GM10248 (cell line): ENCODE measurements at regions not wholly inside any gene's neighbourhood (a gene's known extent, or its start where the extent isn't known, plus 50 kb on each side); places are given as distances from the start of the nearest gene placed in this dataset.

ENCODE experiments used
- CTCF ChIA-PET: fragments of 300-600 bp; sonication (Branson Sonifier 250); formaldehyde crosslinking; extraction: SDS; loops from one replicate; lab custom pipeline; 2021; ENCODE audit warnings: antibody characterized with exemption; lab: Yijun Ruan, JAX
- POLR2A ChIA-PET: fragments of 350-650 bp; sonication (Branson Sonifier 250); formaldehyde crosslinking; extraction: SDS; loops from one replicate; lab custom pipeline; 2020; ENCODE audit warnings: antibody characterized with exemption; lab: Yijun Ruan, JAX
- DNase-seq: peaks from one replicate; pipeline ENCODE4 v3.0.0; 2012; ENCODE audit errors: extremely low spot score
- TF ChIP-seq, protein P1 (sequence below): IDR thresholded peaks from 2 replicates; pipeline ENCODE4 v1.5.1; 2012; ENCODE audit warnings: mild to moderate bottlenecking, low read depth; ENCODE audit errors: extremely low read depth, missing control alignments, control extremely low read depth

- TF ChIP-seq, protein P1, sequence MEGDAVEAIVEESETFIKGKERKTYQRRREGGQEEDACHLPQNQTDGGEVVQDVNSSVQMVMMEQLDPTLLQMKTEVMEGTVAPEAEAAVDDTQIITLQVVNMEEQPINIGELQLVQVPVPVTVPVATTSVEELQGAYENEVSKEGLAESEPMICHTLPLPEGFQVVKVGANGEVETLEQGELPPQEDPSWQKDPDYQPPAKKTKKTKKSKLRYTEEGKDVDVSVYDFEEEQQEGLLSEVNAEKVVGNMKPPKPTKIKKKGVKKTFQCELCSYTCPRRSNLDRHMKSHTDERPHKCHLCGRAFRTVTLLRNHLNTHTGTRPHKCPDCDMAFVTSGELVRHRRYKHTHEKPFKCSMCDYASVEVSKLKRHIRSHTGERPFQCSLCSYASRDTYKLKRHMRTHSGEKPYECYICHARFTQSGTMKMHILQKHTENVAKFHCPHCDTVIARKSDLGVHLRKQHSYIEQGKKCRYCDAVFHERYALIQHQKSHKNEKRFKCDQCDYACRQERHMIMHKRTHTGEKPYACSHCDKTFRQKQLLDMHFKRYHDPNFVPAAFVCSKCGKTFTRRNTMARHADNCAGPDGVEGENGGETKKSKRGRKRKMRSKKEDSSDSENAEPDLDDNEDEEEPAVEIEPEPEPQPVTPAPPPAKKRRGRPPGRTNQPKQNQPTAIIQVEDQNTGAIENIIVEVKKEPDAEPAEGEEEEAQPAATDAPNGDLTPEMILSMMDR, result no peak
- ChIA-PET POLR2A (no interaction called here), CTCF (no interaction called here)
- DNase-seq, result no peak
Measured at GRCh38 chr2:67337903-67338302, 59.2 kb upstream of the ETAA1 start.

- no peak for DNase-seq
- POLR2A ChIA-PET, result no interaction called here
- TF ChIP-seq, protein P1, result no peak
- CTCF ChIA-PET, result no interaction called here
Measured at GRCh38 chr2:67338601-67339233, 58.4 kb upstream of the ETAA1 start.

GRCh38 chr2:67339234-67339885 lies 57.8 kb upstream of the ETAA1 start:
- DNase-seq, result no peak
- ChIA-PET POLR2A (no interaction called here), CTCF (no interaction called here)
- TF ChIP-seq, protein P1, result no peak

DNA sequence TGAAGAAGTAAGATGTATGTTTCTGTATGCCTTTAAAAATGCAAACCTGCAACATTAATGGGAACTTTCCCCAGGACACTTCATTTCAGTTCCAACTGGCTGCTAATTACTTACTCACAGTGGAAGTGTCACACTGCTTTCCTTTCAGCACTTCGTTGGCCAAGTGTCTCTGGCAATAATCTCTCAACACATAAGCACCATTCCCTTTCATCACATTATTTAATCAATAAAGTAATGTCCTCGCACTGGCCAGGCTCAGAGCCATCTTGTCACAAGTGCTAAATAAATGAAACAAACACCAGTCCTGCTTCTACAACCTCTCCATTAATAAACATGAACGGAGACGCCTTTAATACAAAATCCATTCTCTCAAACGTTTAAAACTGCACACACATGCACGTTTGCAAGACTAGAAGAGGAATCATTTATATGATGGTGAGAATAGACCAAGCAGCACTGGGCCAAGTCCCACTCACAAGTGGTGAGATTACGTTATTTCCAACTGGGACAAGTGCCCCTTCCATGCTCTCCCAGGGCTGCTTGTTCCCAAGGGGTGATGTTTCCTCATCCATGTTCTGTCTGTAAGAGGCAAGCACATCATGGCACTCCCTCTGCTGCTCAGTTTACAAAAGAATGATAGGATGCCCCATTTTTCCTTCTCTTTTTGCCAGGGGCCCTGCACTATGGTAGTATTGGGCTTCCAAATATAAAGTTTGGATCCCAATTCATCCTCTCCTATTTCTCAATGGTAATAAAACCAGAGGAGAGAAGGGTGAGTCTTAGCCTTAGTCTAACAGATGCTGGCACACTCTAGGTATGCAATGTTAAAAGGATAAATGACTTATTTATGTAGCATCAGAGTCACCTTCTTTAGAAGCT lies 56.8 kb upstream of the ETAA1 start:
- ChIA-PET CTCF (no interaction called here), POLR2A (no interaction called here)

GRCh38 chr2:67341012-67341318 lies 56.2 kb upstream of the ETAA1 start:
- CTCF ChIA-PET, result no interaction called here
- POLR2A ChIA-PET, result no interaction called here
- no peak for DNase-seq
- TF ChIP-seq, protein P1, result no peak

More for the DNA sequence above, 56.8 kb upstream of the ETAA1 start:
- TF ChIP-seq, protein P1, result no peak
- DNase-seq, result no peak

- ChIA-PET POLR2A (no interaction called here), CTCF (no interaction called here)
- TF ChIP-seq, protein P1, result no peak
- no peak for DNase-seq
Measured at GRCh38 chr2:67341336-67341735, 55.8 kb upstream of the ETAA1 start.
